Activated naive CD4-positive, alpha-beta T cell treated with Interleukin-2 at 50 U/mL for 16 hours (primary cell): ENCODE measurements at regions not wholly inside any gene's neighbourhood (a gene's known extent, or its start where the extent isn't known, plus 50 kb on each side); places are given as distances from the start of the nearest gene placed in this dataset.

ENCODE experiments used
- DNase-seq: peaks from one replicate; pipeline ENCODE4 v3.0.0-alpha.2; 2020

- no peak for DNase-seq
Observed at GRCh38 chr16:85552980-85553435, 60.1 kb upstream of the GSE1 start.

GRCh38 chr16:85553436-85554113 lies 59.5 kb upstream of the GSE1 start:
- peak; percentile 45 for DNase-seq

- peak; percentile 80 for DNase-seq
Observed at GRCh38 chr16:85554114-85554888, 58.8 kb upstream of the GSE1 start.

GRCh38 chr16:85554889-85555718 lies 58.0 kb upstream of the GSE1 start:
- peak; percentile 66 for DNase-seq

- DNase-seq = no peak
Observed at GRCh38 chr16:85555719-85556455, 57.2 kb upstream of the GSE1 start.

- peak; percentile 66 for DNase-seq
Observed at GRCh38 chr16:85556456-85557082, 56.6 kb upstream of the GSE1 start.

- peak; percentile 51 for DNase-seq
Observed at GRCh38 chr16:85557083-85557970, 55.8 kb upstream of the GSE1 start.

- DNase-seq = no peak
Observed at GRCh38 chr16:85557971-85558657, 55.0 kb upstream of the GSE1 start.

GRCh38 chr16:85560932-85561247 lies 52.2 kb upstream of the GSE1 start:
- DNase-seq = no peak

- DNase-seq = no peak
Observed at GRCh38 chr16:85561248-85562092, 51.7 kb upstream of the GSE1 start.

GRCh38 chr16:85562093-85562786 lies 50.9 kb upstream of the GSE1 start:
- DNase-seq = no peak

- DNase-seq = no peak
Observed at GRCh38 chr16:85563034-85563433, 50.1 kb upstream of the GSE1 start.
